CD4-positive, alpha-beta T cell (primary cell): ENCODE measurements at regions not wholly inside any gene's neighbourhood (a gene's known extent, or its start where the extent isn't known, plus 50 kb on each side); places are given as distances from the start of the nearest gene placed in this dataset.

ENCODE experiments used
- ATAC-seq: fragments of 200-7000 bp; cut with Tn5 transposase; one replicate; pipeline ENCODE4 v1.10.0; 2022; ENCODE audit warnings: mild to moderate bottlenecking; ENCODE audit not compliant: poor library complexity
- CTCF ChIA-PET: fragments of 350-600 bp; sonication (Branson Sonifier 250); formaldehyde crosslinking; loops from one replicate; lab custom pipeline; 2021; ENCODE audit warnings: antibody characterized with exemption, inconsistent platforms; lab: Charles Lee
- POLR2A ChIA-PET: fragments of 350-600 bp; sonication (Branson Sonifier 250); formaldehyde crosslinking; loops from one replicate; lab custom pipeline; 2021; ENCODE audit warnings: antibody characterized with exemption, inconsistent platforms; lab: Charles Lee
- DNase-seq, 14 experiments: peaks; one replicate each; pipeline ENCODE4 v3.0.0-alpha.2; 2013 to 2020; ENCODE audit warnings: mixed read lengths in 2 of 14
- H3K27ac ChIP-seq, 2 donors: one replicate each; pipeline versions ENCODE4 v1.5.1 to v1.7.0; 2013; ENCODE audit warnings: low read length in 2 of 2, low read depth in 1 of 2, mild to moderate bottlenecking in 1 of 2
- H3K27me3 ChIP-seq, 2 experiments: 1 replicate in 1 of 2; 2 replicates in 1 of 2; pipeline versions ENCODE4 v1.6.1 to v1.7.0; 2013; ENCODE audit warnings: low read length in 2 of 2, control low read depth in 1 of 2, mild to moderate bottlenecking in 1 of 2, moderate library complexity in 1 of 2; ENCODE audit not compliant: insufficient read depth in 2 of 2, control insufficient read depth in 1 of 2
- H3K36me3 ChIP-seq: one replicate; pipeline ENCODE4 v1.6.1; 2013; ENCODE audit warnings: low read length, control low read depth; ENCODE audit not compliant: insufficient read depth
- H3K4me1 ChIP-seq: one replicate; pipeline ENCODE4 v1.6.1; 2013; ENCODE audit warnings: low read length, control low read depth; ENCODE audit not compliant: insufficient read depth
- H3K4me3 ChIP-seq: one replicate; pipeline ENCODE4 v1.5.1; 2013; ENCODE audit warnings: mild to moderate bottlenecking, low read length, moderate library complexity
- H3K9me3 ChIP-seq, 2 experiments: 1 replicate in 1 of 2; 2 replicates in 1 of 2; pipeline versions ENCODE4 v1.6.1 to v1.7.0; 2013; ENCODE audit warnings: low read length in 2 of 2, mild to moderate bottlenecking in 2 of 2, control low read depth in 1 of 2, moderate library complexity in 1 of 2; ENCODE audit not compliant: control insufficient read depth in 1 of 2, insufficient read depth in 1 of 2
- H3K27ac Mint-ChIP-seq: one replicate; pipeline ENCODE4 v1.8.0; 2020; ENCODE audit warnings: mixed read lengths
- H3K27me3 Mint-ChIP-seq: one replicate; pipeline ENCODE4 v1.8.0; 2021; ENCODE audit warnings: mixed read lengths
- H3K36me3 Mint-ChIP-seq: one replicate; pipeline ENCODE4 v1.8.0; 2021; ENCODE audit warnings: low read depth, mixed read lengths
- H3K4me1 Mint-ChIP-seq: one replicate; pipeline ENCODE4 v1.8.0; 2021; ENCODE audit warnings: low read depth, mixed read lengths
- H3K4me3 Mint-ChIP-seq: one replicate; pipeline ENCODE4 v1.8.0; 2020; ENCODE audit warnings: mild to moderate bottlenecking, mixed read lengths
- H3K9me3 Mint-ChIP-seq: one replicate; pipeline ENCODE4 v1.8.0; 2020; ENCODE audit warnings: mixed read lengths
- intact Hi-C, 2 experiments: fragments of 100-400 bp; cut with DNase I in 1 of 2; cut with micrococcal nuclease in 1 of 2; formaldehyde crosslinking; loops; one replicate each; pipeline versions ENCODE4 v1.15.1 to v1.9.0; 2023 to 2025; cut with DNase I, micrococcal nuclease
- TF ChIP-seq, protein P1 (sequence below): fragments of 200-600 bp; IDR thresholded peaks from one replicate; pipeline ENCODE4 v1.8.0; 2022; ENCODE audit warnings: antibody characterized with exemption, mild to moderate bottlenecking

DNA sequence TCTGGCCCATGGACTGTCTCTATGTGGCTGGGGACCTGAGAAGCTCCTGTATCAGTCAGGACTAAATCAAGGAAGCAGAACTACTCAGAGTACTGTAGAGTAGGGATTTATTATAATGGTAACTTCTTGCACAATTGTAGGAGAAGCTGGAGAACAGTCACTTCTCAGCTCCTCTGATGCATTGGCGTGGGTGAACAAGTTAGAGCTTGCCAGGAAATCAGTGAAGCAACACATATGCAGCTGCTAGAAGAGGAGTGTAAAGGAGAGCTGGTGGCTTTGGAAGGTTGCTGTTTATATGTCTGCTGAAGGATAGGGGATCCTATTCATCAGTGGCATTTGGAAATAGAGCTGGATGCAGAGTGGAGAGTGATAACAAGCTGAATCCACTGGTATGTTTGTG is 215.5 kb upstream of the CWC22 start:
- no peak overlapping the region for H3K27ac ChIP-seq
- no peak overlapping the region for H3K4me3 Mint-ChIP-seq
- no peak for DNase-seq
- H3K36me3 ChIP-seq, result no peaks in the 10 kb centered on the region
- H3K27ac Mint-ChIP-seq, result no peak overlapping the region
- H3K27me3 ChIP-seq, result no peaks in the 10 kb centered on the region
- ChIA-PET CTCF (no interaction called here), POLR2A (no interaction called here)
- no peaks in the 10 kb centered on the region for H3K36me3 Mint-ChIP-seq
- ATAC-seq, result no peak
- H3K9me3 ChIP-seq, result no peaks in the 10 kb centered on the region
- H3K4me3 ChIP-seq, result no peak overlapping the region
- intact Hi-C loops, result no loop called here
- no peaks in the 10 kb centered on the region for H3K4me1 ChIP-seq
- H3K4me1 Mint-ChIP-seq, result no peaks in the 10 kb centered on the region
- TF ChIP-seq, protein P1, sequence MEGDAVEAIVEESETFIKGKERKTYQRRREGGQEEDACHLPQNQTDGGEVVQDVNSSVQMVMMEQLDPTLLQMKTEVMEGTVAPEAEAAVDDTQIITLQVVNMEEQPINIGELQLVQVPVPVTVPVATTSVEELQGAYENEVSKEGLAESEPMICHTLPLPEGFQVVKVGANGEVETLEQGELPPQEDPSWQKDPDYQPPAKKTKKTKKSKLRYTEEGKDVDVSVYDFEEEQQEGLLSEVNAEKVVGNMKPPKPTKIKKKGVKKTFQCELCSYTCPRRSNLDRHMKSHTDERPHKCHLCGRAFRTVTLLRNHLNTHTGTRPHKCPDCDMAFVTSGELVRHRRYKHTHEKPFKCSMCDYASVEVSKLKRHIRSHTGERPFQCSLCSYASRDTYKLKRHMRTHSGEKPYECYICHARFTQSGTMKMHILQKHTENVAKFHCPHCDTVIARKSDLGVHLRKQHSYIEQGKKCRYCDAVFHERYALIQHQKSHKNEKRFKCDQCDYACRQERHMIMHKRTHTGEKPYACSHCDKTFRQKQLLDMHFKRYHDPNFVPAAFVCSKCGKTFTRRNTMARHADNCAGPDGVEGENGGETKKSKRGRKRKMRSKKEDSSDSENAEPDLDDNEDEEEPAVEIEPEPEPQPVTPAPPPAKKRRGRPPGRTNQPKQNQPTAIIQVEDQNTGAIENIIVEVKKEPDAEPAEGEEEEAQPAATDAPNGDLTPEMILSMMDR, result no peak
- no peaks in the 10 kb centered on the region for H3K27me3 Mint-ChIP-seq
- H3K9me3 Mint-ChIP-seq, result peaks cover 9% of the 10 kb centered on the region

DNA sequence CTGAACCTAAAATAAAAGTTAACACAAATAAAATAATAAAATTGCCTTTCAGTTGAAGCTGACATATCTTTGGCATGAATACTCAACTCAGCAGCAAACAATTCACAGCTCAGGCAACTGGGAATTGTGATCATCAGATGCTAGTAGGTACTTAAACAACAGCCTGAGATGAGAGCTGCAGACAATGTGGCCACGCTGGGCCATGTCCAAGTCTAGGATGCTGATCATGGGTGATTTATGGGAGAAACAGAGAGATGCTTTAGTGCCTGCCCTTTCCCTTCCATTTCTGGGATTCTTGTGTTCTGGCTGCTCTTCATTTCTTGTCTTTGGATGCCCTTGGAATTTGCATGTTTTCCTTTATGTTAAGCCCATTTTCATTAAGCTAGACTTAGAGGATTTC is 212.4 kb upstream of the CWC22 start:
- H3K27ac ChIP-seq, result no peak overlapping the region
- POLR2A ChIA-PET, result no interaction called here
- no peaks in the 10 kb centered on the region for H3K27me3 ChIP-seq
- ATAC-seq, result no peak
- H3K27me3 Mint-ChIP-seq, result no peaks in the 10 kb centered on the region
- no peaks in the 10 kb centered on the region for H3K4me1 Mint-ChIP-seq
- CTCF ChIA-PET, result interaction anchor here (1.0 kb wide), 1 partner anchor 9 kb away, joined by 3 read pairs; no protein-coding TSS in a partner anchor
- no peaks in the 10 kb centered on the region for H3K36me3 Mint-ChIP-seq
- H3K4me3 Mint-ChIP-seq, result no peak overlapping the region
- H3K36me3 ChIP-seq, result no peaks in the 10 kb centered on the region
- TF ChIP-seq, protein P1, result no peak
- intact Hi-C loops, result no loop called here
- H3K4me1 ChIP-seq, result no peaks in the 10 kb centered on the region
- H3K9me3 Mint-ChIP-seq, result peaks cover 16% of the 10 kb centered on the region
- no peak overlapping the region for H3K4me3 ChIP-seq
- no peaks in the 10 kb centered on the region for H3K9me3 ChIP-seq
- no peak for DNase-seq
- H3K27ac Mint-ChIP-seq, result no peak overlapping the region

DNA sequence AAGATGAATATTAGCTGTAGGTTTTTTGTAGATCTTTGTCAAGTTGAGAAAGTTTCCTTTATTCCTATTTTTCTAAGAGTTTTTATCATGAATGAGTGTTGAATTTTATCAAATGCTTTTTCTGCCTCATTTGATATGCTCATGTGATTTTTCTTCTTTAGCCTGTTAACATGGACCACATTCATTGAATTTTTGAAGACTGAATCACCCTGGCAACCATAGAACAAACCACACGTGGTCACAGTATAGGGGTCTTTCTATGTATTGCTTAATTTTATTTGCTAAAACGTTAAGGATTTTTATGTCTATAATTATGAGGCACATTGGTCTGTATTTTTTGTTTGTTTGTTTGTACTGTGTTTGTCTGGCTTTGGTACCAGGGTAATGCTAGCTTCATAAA is 201.7 kb upstream of the CWC22 start:
- no peaks in the 10 kb centered on the region for H3K27me3 Mint-ChIP-seq
- ATAC-seq, result no peak
- Histone ChIP-seq H3K4me3 (no peak overlapping the region), H3K36me3 (no peaks in the 10 kb centered on the region), H3K9me3 (no peaks in the 10 kb centered on the region), H3K27me3 (no peaks in the 10 kb centered on the region), H3K4me1 (no peaks in the 10 kb centered on the region), H3K27ac (no peak overlapping the region)
- CTCF ChIA-PET, result no interaction called here
- TF ChIP-seq, protein P1, result no peak
- POLR2A ChIA-PET, result no interaction called here
- DNase-seq, result no peak
- H3K9me3 Mint-ChIP-seq, result no peaks in the 10 kb centered on the region
- no peaks in the 10 kb centered on the region for H3K4me1 Mint-ChIP-seq
- H3K27ac Mint-ChIP-seq, result no peak overlapping the region
- no peak overlapping the region for H3K4me3 Mint-ChIP-seq
- no peaks in the 10 kb centered on the region for H3K36me3 Mint-ChIP-seq
- intact Hi-C loops, result no loop called here
